GM18519 (cell line): ENCODE measurements at regions not wholly inside any gene's neighbourhood (a gene's known extent, or its start where the extent isn't known, plus 50 kb on each side); places are given as distances from the start of the nearest gene placed in this dataset.
"Not testable (repeated sequence)": the region's sequence is repeated elsewhere in the genome, so short reads cannot be mapped to it uniquely, and the experiment has no call there.

ENCODE experiments used
- ATAC-seq: cut with Tn5 transposase; IDR thresholded peaks from one replicate; pipeline ENCODE4 v1.9.1; 2021; ENCODE audit warnings: mild to moderate bottlenecking, moderate library complexity; ENCODE audit not compliant: unreplicated experiment, low FRiP score

GRCh38 chr16:63925221-63925620 lies 1196.6 kb downstream of the CDH11 start:
- no peak for ATAC-seq

- ATAC-seq = no peak
These were observed 1199.3 kb downstream of the CDH11 start for GRCh38 chr16:63922560-63922959.

GRCh38 chr16:63921737-63922295 lies 1200.0 kb downstream of the CDH11 start:
- ATAC-seq = no peak

DNA sequence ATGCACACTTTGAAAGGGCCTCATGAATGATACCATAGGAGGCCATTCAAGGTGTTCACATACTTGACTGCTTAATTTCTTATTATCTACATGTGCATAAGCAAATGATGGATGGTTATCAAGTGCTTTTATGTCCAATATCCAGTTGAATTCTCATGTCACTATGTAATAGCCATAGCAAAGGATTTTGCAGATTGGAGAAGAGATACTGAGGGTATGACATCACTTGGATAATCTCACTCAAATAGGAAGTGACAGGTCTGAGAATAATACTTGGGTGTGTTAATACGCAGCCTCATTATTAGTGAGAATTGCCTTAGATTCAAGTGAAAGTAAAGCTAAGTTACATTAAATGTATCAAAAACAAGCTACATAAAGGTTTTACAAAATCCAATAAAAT lies 1208.6 kb downstream of the CDH11 start:
- ATAC-seq = no peak

GRCh38 chr16:63907251-63907650 lies 1214.6 kb downstream of the CDH11 start:
- ATAC-seq = no peak

- no peak for ATAC-seq
These were observed 1216.9 kb downstream of the CDH11 start for GRCh38 chr16:63904930-63905329.

- ATAC-seq = no peak
These were observed 1217.7 kb downstream of the CDH11 start for GRCh38 chr16:63904182-63904581.

DNA sequence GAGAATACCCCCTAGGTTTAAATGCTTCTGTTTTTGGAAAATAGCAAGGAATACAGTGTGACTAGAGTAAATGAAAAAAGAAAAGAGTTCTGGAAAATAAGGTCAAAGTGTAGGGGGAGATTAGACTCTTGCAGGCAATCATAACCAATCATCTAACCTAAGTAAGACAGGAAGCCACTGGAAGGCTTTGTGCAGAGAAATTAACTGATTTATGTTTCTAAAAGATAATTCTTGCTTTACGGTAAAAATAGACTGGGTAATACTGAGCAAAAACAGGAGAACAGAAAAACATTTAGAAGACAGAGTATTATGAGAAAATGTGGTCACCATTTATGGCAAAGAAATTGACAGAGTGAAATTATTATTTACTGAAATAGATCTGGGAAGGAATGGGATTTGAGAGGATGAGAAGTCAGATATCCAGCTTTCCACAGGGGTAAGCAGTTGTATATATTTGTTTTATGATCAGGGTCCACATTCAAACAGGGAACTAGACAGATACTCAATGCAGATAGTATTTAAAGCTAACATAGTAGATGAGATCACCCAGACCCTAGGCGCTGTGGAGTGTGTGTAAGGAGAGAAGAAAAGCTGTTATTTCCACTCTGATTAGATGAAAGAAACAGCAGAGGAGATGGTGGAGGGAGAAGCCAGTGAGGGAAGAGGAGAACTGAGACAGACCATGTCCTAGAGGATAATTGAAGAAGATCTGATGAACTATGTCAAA lies 1225.3 kb downstream of the CDH11 start:
- ATAC-seq = no peak

- ATAC-seq = no peak
These were observed 1231.1 kb downstream of the CDH11 start for GRCh38 chr16:63890723-63891122.

DNA sequence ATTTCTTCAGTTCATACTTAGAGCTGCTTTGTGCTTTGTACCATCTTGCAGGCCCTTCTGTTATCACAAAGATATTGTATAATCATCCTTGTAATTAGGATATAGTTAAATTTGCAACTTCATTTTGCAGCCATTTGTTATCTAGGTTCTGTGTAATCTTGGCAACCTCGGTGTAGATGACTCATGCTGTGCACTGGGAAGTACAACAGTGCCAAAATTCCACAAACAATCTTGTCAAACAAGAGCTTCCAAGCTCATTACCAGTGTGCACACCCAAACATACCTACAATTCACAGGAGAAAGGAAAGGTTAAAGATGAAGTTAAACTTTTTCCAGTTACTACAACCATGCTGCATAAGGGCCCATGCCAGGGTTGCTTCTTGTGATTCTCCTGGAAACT lies 1231.8 kb downstream of the CDH11 start:
- no peak for ATAC-seq

DNA sequence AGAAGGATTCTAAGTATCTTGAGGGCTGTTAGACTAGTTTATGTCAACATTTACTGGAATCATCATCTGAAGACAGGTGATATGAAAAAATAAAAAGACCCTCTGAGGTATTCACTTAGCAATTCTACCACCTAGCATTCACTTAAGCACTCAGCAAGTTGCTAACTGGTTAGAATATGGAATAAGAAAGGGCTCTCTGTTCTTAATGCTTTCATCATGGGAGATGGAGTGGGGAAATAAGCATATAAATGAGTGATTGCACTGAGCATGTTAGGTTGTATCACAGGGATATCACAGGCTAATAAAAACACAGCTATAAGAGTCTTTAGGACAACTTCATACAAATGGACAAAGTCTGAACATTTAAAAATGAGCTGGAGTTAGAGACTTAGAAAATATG lies 1238.8 kb downstream of the CDH11 start:
- ATAC-seq = no peak

GRCh38 chr16:63882576-63882975 lies 1239.3 kb downstream of the CDH11 start:
- no peak for ATAC-seq

- ATAC-seq = no peak
These were observed 1240.9 kb downstream of the CDH11 start for GRCh38 chr16:63880948-63881347.

DNA sequence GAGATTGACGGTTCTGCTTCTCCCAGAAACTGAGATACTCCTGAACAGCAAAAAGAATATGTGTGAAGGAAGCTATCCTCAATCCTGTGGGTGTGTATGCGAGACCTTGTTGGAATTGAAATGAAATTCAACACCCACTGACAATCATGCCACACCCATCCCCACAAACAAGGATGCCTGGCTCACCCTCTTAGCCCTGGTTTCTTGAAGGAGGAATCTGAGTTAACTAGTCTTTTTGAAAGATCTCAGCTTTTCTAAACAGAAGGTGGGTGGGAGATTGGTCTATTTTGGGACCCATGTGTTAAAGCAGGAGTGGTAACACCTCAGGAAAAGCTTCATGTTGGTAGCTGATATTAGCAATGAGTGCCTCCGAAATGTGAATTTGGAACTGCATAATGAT lies 1244.5 kb downstream of the CDH11 start:
- ATAC-seq = no peak

GRCh38 chr16:63876103-63876502 lies 1245.8 kb downstream of the CDH11 start:
- ATAC-seq = no peak

DNA sequence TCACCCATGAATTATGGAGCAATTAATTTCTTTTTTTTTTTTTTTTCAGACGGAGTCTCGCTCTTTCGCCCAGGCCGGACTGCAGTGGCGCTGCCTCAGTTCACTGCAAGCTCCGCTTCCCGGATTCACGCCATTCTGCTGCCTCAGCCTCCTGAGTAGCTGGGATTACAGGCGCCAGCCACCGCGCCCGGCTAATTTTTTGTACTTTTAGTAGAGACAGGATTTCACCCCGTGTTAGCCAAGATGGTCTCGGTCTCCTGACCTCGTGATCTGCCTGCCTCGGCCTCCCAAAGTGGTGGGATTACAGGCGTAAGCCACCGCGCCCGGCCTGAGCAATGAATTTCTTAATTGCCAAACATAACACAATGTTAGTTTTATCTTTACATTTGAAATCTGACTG lies 1261.2 kb downstream of the CDH11 start:
- not testable (repeated sequence) for ATAC-seq

GRCh38 chr16:63856537-63856936 lies 1265.3 kb downstream of the CDH11 start:
- ATAC-seq = no peak

DNA sequence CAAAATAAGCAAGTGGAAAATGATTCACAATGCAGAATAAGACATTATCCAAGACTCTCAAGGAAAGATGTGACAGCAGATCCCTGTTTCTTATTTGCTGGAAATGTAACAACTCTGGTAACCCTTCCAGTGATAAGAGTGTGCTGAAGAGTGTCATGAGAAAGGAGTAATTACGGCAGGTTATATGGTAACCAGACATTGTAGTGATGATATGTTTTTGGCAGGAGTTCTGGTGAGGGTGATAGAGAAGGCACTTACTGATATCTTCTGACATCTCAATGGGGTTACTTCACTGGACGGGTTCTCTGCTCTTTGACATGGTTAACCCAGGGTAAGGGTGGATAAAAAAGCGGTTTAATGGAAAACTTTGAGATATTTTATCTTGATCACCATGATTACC lies 1270.9 kb downstream of the CDH11 start:
- ATAC-seq = no peak

DNA sequence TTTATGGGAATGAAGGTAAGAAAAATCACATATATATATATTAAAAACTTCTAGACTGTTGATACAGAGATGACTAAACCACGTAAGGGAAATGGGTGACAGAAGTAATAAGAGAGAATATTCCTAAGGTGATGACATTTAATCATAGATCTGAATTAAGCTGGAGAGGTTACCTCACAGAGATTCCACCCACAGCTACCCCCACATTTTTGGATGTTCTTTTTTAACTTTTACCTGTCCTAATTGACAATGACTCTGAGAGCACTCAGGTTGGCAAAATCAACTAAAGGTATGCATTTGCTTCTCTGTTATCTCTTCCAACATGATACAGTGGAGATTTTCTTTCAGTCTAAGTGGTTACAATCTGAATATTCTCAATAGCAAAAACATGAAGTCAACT lies 1280.6 kb downstream of the CDH11 start:
- ATAC-seq = no peak

GRCh38 chr16:63830061-63830460 lies 1291.8 kb downstream of the CDH11 start:
- ATAC-seq = no peak

DNA sequence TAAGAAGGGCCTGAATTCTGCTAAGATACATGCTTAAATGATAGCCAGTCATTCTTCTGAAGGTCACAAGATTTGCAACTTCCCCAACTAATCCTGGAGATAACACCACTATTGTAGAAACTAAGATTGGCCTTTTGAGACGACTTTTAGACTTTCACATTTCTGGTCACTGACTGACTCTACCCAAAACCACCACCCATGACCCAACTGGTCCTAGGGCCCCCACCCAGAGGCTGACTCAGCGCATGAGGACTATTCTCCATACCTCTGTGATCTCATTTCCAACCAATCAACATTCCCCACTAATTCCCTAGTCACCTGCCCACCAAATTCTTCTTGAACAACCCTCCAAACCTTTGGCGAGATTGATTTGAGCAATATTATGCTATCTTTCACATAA lies 1299.0 kb downstream of the CDH11 start:
- no peak for ATAC-seq

DNA sequence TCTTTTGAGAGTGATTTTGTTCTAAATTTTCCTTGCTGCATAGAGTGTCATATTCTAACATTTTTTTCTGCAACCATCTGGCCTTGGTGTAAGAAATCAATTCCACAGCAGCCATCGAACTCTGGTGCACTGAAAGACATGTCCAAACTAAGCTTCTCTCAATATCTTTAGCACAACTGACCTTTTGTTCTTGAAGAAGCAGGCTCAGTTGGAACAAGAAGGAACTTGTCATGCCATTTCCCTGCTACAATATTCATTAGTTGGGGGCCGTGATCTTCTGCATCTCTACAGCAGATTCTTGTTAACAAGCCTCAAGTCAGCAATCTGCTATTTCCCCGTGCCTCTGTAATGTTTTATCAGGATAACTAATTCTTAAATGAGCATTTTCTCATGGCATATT lies 1305.6 kb downstream of the CDH11 start:
- ATAC-seq = no peak

DNA sequence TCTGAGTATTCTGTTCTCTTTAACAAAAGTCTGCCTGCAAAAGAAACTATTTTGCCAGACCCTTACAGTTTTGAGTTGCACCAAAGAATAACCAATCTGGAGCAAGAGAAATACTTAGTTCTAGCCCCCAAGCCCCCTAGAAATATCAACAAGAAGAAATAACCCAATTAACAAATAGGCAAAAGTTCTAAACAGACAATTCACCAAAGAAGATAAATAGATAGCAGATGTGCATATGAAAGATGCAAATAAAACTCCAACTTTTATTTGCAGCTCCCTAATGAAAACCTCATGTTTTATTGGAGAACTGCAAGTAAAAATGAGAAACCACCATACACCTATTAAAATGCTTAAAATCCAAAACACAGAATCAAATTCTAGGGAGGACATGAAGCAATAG lies 1308.0 kb downstream of the CDH11 start:
- no peak for ATAC-seq
